GM23338 (cell line): ENCODE measurements at regions not wholly inside any gene's neighbourhood (a gene's known extent, or its start where the extent isn't known, plus 50 kb on each side); places are given as distances from the start of the nearest gene placed in this dataset.
"Not testable (repeated sequence)": the region's sequence is repeated elsewhere in the genome, so short reads cannot be mapped to it uniquely, and the experiment has no call there.

ENCODE experiments used
- EZH2 ChIP-seq: fragments of 200-600 bp; sonication (generic); IDR thresholded peaks from one replicate; pipeline ENCODE4 v1.8.0; 2017; ENCODE audit warnings: antibody characterized with exemption, mild to moderate bottlenecking, low read depth; ENCODE audit not compliant: unreplicated experiment
- TF ChIP-seq, protein P1 (sequence below), 2 experiments: fragments of 200-600 bp in 1 of 2; sonication (generic) in 1 of 2; conservative IDR thresholded peaks; 2 replicates each; pipeline versions ENCODE4 v1.5.1 to v1.6.1; 2016 to 2017; ENCODE audit warnings: antibody characterized with exemption in 2 of 2, low read depth in 2 of 2, mild to moderate bottlenecking in 2 of 2, moderate library complexity in 1 of 2

DNA sequence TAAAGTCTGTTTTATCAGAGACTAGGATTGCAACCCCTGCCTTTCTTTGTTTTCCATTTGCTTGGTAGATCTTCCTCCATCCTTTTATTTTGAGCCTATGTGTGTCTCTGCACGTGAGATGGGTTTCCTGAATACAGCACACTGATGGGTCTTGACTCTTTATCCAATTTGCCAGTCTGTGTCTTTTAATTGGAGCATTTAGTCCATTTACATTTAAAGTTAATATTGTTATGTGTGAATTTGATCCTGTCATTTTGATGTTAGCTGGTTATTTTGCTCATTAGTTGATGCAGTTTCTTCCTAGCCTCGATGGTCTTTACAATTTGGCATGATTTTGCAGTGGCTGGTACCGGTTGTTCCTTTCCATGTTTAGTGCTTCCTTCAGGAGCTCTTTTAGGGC, 141.7 kb downstream of the EHF start:
- TF ChIP-seq, protein P1, sequence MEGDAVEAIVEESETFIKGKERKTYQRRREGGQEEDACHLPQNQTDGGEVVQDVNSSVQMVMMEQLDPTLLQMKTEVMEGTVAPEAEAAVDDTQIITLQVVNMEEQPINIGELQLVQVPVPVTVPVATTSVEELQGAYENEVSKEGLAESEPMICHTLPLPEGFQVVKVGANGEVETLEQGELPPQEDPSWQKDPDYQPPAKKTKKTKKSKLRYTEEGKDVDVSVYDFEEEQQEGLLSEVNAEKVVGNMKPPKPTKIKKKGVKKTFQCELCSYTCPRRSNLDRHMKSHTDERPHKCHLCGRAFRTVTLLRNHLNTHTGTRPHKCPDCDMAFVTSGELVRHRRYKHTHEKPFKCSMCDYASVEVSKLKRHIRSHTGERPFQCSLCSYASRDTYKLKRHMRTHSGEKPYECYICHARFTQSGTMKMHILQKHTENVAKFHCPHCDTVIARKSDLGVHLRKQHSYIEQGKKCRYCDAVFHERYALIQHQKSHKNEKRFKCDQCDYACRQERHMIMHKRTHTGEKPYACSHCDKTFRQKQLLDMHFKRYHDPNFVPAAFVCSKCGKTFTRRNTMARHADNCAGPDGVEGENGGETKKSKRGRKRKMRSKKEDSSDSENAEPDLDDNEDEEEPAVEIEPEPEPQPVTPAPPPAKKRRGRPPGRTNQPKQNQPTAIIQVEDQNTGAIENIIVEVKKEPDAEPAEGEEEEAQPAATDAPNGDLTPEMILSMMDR (conservative IDR thresholded peaks at IDR 0.05; ENCODE audit: low read depth in 2 of 2), result not testable (repeated sequence)
- not testable (repeated sequence) for TF ChIP-seq EZH2
